ENCODE measurements at regions not wholly inside any gene's neighbourhood (a gene's known extent, or its start where the extent isn't known, plus 50 kb on each side); places are given as distances from the start of the nearest gene placed in this dataset.
A peak's percentile ranks its signal among the peaks of the same experiment; 100 is the strongest.
"Not testable (repeated sequence)": the region's sequence is repeated elsewhere in the genome, so short reads cannot be mapped to it uniquely, and the experiment has no call there.

GRCh38 chr5:51997500-51997899, 614.3 kb downstream of the ISL1 start:
- in situ Hi-C loops (cut with MboI; ENCODE audit: low pct_unique_long_range_greater_than_20kb, low sequenced_read_pairs) = no loop called here

GRCh38 chr5:51997949-51998348, 614.7 kb downstream of the ISL1 start:
- no peak for DNase-seq
- in situ Hi-C loops (cut with MboI; ENCODE audit: low pct_unique_long_range_greater_than_20kb, low sequenced_read_pairs) = no loop called here

More at GRCh38 chr5:51997500-51997899, 614.3 kb downstream of the ISL1 start:
- DNase-seq = no peak

GRCh38 chr5:52007230-52007858, 624.1 kb downstream of the ISL1 start:
- DNase-seq = peak; percentile 47
- in situ Hi-C loops (cut with MboI; ENCODE audit: low pct_unique_long_range_greater_than_20kb, low sequenced_read_pairs) = loop anchor here (25.0 kb wide), 1 partner anchor 1045 kb away; no protein-coding TSS in a partner anchor

DNA sequence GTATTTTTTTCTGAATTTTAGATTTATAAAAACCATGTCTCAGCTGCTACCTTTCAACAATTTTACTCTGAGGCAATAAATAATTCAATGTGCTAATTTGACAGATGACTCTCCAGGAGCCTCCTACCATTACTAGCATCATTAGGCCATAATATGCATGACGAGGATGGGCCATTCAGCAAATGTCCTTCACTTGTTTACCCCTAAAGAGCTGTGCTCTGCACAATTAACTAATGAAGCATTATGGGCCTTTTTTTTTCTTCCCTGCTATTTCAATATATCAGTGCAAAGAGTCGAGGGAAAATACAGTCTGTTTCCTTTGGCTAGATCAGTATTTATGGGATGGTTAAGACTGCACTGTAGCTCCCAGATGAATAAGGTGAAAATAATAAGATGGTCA, 627.2 kb downstream of the ISL1 start:
- no peak for DNase-seq
- in situ Hi-C loops (cut with MboI; ENCODE audit: low pct_unique_long_range_greater_than_20kb, low sequenced_read_pairs) = loop anchor here (25.0 kb wide), 1 partner anchor 1048 kb away; no protein-coding TSS in a partner anchor

- no peak for DNase-seq
- in situ Hi-C loops (cut with MboI; ENCODE audit: low pct_unique_long_range_greater_than_20kb, low sequenced_read_pairs) = loop anchor here (25.0 kb wide), 1 partner anchor 1051 kb away; no protein-coding TSS in a partner anchor
Measured at GRCh38 chr5:52013523-52013922, 630.3 kb downstream of the ISL1 start.

DNA sequence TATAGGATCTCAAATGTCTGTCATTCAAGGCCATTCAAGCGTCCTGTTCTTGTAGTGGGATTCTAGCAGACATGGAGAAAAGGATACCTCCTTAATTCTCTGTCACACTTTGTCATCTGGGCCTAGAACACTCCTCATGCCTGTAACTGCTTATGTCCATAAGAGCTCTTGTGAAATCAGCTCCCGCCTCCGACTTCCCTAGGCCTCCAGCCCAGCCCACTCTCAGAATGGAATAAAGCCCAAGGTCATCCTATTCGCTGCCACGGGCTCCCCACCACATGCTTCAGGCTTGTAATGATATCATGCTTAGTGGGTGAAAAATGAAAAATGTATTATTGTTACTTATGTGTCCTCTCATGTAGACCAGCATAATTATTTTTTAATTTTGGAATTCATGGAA, 632.5 kb downstream of the ISL1 start:
- in situ Hi-C loops (cut with MboI; ENCODE audit: low pct_unique_long_range_greater_than_20kb, low sequenced_read_pairs) = loop anchor here (25.0 kb wide), 1 partner anchor 1053 kb away; no protein-coding TSS in a partner anchor
- DNase-seq = no peak

GRCh38 chr5:52017567-52017966, 634.3 kb downstream of the ISL1 start:
- no peak for DNase-seq
- in situ Hi-C loops (cut with MboI; ENCODE audit: low pct_unique_long_range_greater_than_20kb, low sequenced_read_pairs) = loop anchor here (25.0 kb wide), 1 partner anchor 1055 kb away; no protein-coding TSS in a partner anchor

- in situ Hi-C loops (cut with MboI; ENCODE audit: low pct_unique_long_range_greater_than_20kb, low sequenced_read_pairs) = loop anchor here (25.0 kb wide), 1 partner anchor 1062 kb away; no protein-coding TSS in a partner anchor
- DNase-seq = no peak
Measured at GRCh38 chr5:52024359-52024758, 641.1 kb downstream of the ISL1 start.

DNA sequence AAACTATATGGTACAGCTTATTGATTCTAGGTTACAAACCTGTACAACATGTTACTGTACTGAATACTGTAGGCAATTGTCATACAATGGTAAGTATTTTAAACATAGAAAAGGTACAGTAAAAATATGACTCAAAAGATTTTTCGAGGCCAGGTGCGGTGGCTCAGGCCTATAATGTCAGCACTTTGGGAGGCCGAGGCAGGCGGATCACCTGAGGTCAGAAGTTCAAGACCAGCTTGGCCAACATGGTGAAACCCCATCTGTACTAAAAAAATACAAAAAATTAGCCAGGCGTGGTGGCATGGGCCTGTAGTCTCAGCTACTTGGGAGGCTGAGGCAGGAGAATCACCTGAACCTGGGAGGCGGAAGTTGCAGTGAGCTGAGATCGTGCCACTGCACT, 646.6 kb downstream of the ISL1 start:
- DNase-seq; in situ Hi-C loops (cut with MboI; ENCODE audit: low pct_unique_long_range_greater_than_20kb, low sequenced_read_pairs): not testable (repeated sequence)

- DNase-seq = no peak
- in situ Hi-C loops (cut with MboI; ENCODE audit: low pct_unique_long_range_greater_than_20kb, low sequenced_read_pairs) = no loop called here
Measured at GRCh38 chr5:52041842-52042241, 658.6 kb downstream of the ISL1 start.

- DNase-seq = no peak
- in situ Hi-C loops (cut with MboI; ENCODE audit: low pct_unique_long_range_greater_than_20kb, low sequenced_read_pairs) = no loop called here
Measured at GRCh38 chr5:52043137-52043536, 659.9 kb downstream of the ISL1 start.

DNA sequence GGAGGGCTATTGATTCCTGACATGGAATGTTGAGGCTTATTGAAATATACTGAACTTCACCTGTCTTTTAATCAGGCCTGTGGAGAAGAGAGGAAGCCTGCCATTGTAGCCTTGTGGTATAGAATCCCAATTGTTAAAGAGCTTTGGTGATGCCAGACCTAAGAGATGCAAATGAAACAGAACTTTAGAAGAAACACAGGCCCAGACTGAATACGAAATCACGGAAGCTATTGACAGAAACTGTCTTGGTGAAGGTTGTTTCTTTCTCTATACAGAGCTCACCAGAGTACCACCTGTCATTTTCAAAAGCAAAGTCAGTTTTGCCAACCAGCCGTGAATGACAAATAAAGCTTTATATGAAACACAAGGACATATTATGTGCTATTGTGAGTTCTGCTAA, 660.3 kb downstream of the ISL1 start:
- in situ Hi-C loops (cut with MboI; ENCODE audit: low pct_unique_long_range_greater_than_20kb, low sequenced_read_pairs) = no loop called here
- no peak for DNase-seq

DNA sequence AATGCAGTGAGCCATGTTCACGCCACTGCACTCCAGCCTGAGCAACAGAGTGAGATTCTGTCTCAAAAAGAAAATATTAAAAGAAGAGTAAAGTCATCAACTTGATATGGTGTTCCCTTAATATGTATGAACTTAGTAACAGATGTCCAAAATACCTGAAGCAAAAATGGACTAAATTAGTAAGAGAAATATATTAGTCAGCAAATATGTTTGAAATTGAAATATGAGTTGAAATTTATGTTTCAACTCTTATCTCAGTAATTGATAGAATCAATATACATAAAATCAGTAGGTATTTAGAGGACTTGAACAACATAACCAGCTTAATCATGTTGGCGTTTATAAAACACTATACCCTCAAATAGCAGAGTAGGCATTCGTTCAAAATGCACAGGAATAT, 668.5 kb downstream of the ISL1 start:
- DNase-seq = no peak
- in situ Hi-C loops (cut with MboI; ENCODE audit: low pct_unique_long_range_greater_than_20kb, low sequenced_read_pairs) = no loop called here

DNA sequence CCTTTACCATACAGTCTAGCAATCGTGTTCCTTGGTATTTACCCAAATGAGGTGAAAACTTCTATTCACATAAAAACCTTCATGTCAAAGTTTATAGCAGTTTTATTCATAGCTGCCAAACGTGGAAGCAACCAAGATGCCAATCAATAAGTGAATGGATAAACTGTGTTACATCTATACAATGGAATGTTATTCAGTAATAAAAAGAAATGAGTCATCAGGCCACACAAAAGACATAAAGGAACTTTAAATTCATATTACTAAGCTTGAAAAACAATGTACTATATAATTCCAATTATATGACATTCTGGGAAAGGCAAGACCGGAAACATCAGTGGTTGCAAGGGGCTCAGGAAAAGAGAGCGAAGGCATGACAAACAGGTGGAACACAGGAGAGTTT, 679.9 kb downstream of the ISL1 start:
- DNase-seq = no peak
- in situ Hi-C loops (cut with MboI; ENCODE audit: low pct_unique_long_range_greater_than_20kb, low sequenced_read_pairs) = no loop called here

DNA sequence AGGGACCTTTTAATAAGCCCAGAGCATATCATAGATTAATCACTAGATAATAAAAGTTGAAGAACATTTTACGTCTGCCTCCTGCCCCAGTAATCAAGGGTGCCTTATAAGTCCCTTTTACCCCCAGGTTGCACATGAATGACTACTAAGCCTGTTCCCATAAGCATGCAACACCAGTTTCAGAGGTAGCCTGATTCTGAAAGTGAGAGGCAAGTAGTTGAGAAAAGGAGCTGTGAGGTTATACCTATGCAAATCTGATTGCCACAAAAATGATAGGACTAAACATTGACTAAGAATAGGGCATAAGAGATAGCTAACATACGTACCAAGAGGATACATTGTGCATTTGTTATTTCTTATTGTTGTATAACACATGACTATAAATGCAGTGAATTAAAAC, 681.9 kb downstream of the ISL1 start:
- no peak for DNase-seq
- in situ Hi-C loops (cut with MboI; ENCODE audit: low pct_unique_long_range_greater_than_20kb, low sequenced_read_pairs) = no loop called here

GRCh38 chr5:52069997-52070396, 686.7 kb downstream of the ISL1 start:
- no peak for DNase-seq
- in situ Hi-C loops (cut with MboI; ENCODE audit: low pct_unique_long_range_greater_than_20kb, low sequenced_read_pairs) = no loop called here

DNA sequence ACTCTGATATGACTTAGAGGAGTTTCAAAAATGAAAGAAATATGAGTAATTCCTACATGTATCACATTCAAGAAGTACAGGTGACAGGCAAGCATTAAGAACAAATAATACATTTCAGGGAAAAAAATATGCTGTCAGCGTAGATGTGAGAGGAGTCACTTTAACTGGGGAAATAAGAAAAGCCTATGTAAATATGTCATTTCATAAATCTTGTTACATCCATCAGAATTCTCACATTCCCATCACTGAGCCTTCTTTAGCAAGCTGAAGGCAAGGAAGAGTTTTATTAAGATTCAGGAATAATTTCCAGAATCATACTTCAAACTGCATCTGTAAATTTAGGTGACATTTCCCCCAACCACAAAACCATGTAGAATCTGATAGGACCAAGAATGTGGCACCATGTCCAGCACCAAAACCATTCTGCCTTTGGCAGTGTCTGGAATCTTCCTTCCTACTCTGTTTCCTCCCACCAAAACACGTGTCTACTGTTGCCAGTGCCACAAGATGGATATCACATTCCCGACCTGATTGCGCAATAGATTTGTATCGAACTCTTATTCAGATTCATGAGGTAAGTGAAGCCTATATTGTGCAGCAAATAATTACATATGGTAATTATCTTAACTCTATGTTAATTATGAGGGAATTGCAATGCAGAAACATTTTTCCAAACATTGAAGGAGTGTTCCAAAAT, 690.9 kb downstream of the ISL1 start:
- in situ Hi-C loops (cut with MboI; ENCODE audit: low pct_unique_long_range_greater_than_20kb, low sequenced_read_pairs) = no loop called here
- DNase-seq = no peak

DNA sequence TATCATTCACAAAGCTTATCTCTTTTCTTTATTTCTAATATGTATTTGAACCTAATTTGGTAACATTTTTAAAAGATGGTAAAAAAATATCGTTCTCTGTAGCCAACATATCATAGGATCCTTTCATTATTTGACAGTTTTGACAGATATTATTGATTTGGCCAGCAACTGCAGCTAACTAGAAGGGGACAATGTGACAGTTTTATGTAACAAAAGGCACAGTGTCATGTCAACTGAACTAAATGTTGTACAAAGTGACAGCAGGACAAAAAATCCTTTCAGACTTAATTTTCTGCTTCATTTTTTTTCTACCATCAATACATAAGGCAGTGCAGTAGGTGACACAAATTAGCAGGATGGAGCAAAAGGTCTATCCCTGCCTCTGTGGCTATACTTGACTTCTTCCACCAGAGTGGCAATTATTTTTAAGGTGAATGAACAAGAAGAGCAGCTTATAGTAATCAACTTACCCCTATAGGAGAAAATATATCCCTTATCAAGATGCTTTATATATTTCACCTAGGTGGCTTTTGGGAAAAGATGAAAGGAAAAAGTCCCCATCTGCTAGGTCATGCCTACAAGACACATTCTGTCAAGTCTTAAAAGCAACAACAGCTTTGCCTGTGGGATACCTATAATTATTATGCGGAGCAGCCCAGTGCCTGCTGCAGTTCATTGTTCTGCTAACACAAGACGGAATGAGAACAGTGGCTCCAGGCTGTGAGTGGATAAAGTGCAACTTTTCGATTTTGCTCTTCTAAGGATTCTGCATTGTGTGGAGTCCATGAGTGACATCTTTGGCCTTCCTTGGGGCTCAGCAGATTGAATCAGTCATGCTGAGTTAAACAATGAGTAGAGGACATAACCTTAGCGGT, 694.9 kb downstream of the ISL1 start:
- DNase-seq = no peak
- in situ Hi-C loops (cut with MboI; ENCODE audit: low pct_unique_long_range_greater_than_20kb, low sequenced_read_pairs) = no loop called here

GRCh38 chr5:52102311-52102710, 685.4 kb upstream of the ITGA1 start:
- in situ Hi-C loops (cut with MboI; ENCODE audit: low pct_unique_long_range_greater_than_20kb, low sequenced_read_pairs); DNase-seq: not testable (repeated sequence)

Measured in KBM-7 (cell line).